ENCODE measurements at regions not wholly inside any gene's neighbourhood (a gene's known extent, or its start where the extent isn't known, plus 50 kb on each side); places are given as distances from the start of the nearest gene placed in this dataset.

GRCh38 chr12:107436836-107437235 lies 248.8 kb upstream of the PWP1 start:
- no peak for TF ChIP-seq CTCF (IDR thresholded peaks at IDR 0.05; ENCODE audit: low read length)
- TF ChIP-seq EZH2 (IDR thresholded peaks at IDR 0.05; ENCODE audit: borderline replicate concordance, low read length) = no peak

Data from OCI-LY1 (cell line).